K562 (cell line): ENCODE measurements at regions not wholly inside any gene's neighbourhood (a gene's known extent, or its start where the extent isn't known, plus 50 kb on each side); places are given as distances from the start of the nearest gene placed in this dataset.

Experiments
- ARNT ChIP-seq, 2 experiments: fragments of 450-650 bp; IDR thresholded peaks; 2 replicates each; pipeline ENCODE4 v1.6.1; 2016; ENCODE audit warnings: mild to moderate bottlenecking in 1 of 2
- EZH2 ChIP-seq: IDR thresholded peaks from 2 replicates; pipeline ENCODE4 v1.6.1; 2012; ENCODE audit warnings: low read depth, mild to moderate bottlenecking, inconsistent platforms, low read length, borderline replicate concordance
- FOXM1 ChIP-seq, 2 experiments: fragments of 450-650 bp in 1 of 2; sonication (generic) in 1 of 2; formaldehyde crosslinking in 1 of 2; IDR thresholded peaks; 2 replicates each; pipeline versions ENCODE4 v1.6.1 to v1.9.0; 2017 to 2022; ENCODE audit warnings: low read depth in 2 of 2, mild to moderate bottlenecking in 2 of 2, missing genetic modification reagents in 1 of 2, moderate library complexity in 1 of 2
- HDAC6 ChIP-seq: IDR thresholded peaks from 2 replicates; pipeline ENCODE4 v1.6.1; 2012; ENCODE audit warnings: low read depth, mild to moderate bottlenecking, control low read depth, inconsistent platforms, low read length, moderate library complexity
- HOXB6 ChIP-seq: fragments of 250-450 bp; sonication (Bioruptor Pico); IDR thresholded peaks from 2 replicates; pipeline ENCODE4 v1.5.1; 2022; ENCODE audit warnings: mild to moderate bottlenecking, borderline replicate concordance
- JUND ChIP-seq, 2 experiments: IDR thresholded peaks; 2 replicates in 1 of 2; 3 replicates in 1 of 2; pipeline ENCODE4 v1.6.1; 2011; ENCODE audit warnings: borderline replicate concordance in 2 of 2, low read depth in 2 of 2, low read length in 2 of 2, improper control_type of control experiment in 1 of 2, missing biosample characterization in 1 of 2, missing genetic modification characterization in 1 of 2, missing genetic modification reagents in 1 of 2
- NCOA2 ChIP-seq, 2 experiments: fragments of 450-650 bp; IDR thresholded peaks; 2 replicates each; pipeline ENCODE4 v1.6.1; 2018; ENCODE audit warnings: mild to moderate bottlenecking in 2 of 2, moderate library complexity in 1 of 2; ENCODE audit not compliant: partially characterized antibody in 2 of 2
- ZNF57 ChIP-seq: fragments of 450-650 bp; formaldehyde crosslinking; IDR thresholded peaks from 2 replicates; pipeline ENCODE4 v1.4.0; 2020; ENCODE audit warnings: mild to moderate bottlenecking, moderate library complexity
- TF ChIP-seq, protein P1 (sequence below): fragments of 450-650 bp; IDR thresholded peaks from 2 replicates; pipeline ENCODE4 v1.6.1; 2018; ENCODE audit not compliant: partially characterized antibody
- TF ChIP-seq, protein P2 (sequence below), 3 experiments: IDR thresholded peaks in 2 of 3; conservative IDR thresholded peaks in 1 of 3; 2 replicates each; pipeline ENCODE4 v1.5.1; 2011 to 2012; ENCODE audit warnings: low read length in 3 of 3, mild to moderate bottlenecking in 3 of 3, control low read depth in 2 of 3, improper control_type of control experiment in 1 of 3, inconsistent platforms in 1 of 3, low read depth in 1 of 3, mixed read lengths in 1 of 3, moderate library complexity in 1 of 3; ENCODE audit not compliant: insufficient read depth in 2 of 3
- TF ChIP-seq, protein P3 (sequence below): fragments of 450-650 bp; formaldehyde crosslinking; IDR thresholded peaks from 2 replicates; pipeline ENCODE4 v1.4.0; 2020; ENCODE audit warnings: mild to moderate bottlenecking, moderate library complexity

- TF ChIP-seq NCOA2 (IDR thresholded peaks at IDR 0.05; ENCODE audit: partially characterized antibody in 2 of 2) (no peak), JUND (IDR thresholded peaks at IDR 0.05; ENCODE audit: borderline replicate concordance, low read depth, low read length) (no peak), JUND (tag; IDR thresholded peaks at IDR 0.05; ENCODE audit: borderline replicate concordance, low read depth, low read length) (no peak), HOXB6 (no peak), EZH2 (no peak), HDAC6 (no peak), FOXM1 (IDR thresholded peaks at IDR 0.05; ENCODE audit: low read depth) (no peak), FOXM1 (CRISPR knock-in tag; IDR thresholded peaks at IDR 0.05; ENCODE audit: low read depth) (no peak), ARNT (IDR thresholded peaks at IDR 0.05) (no peak), ZNF57 (CRISPR knock-in tag) (no peak)
- TF ChIP-seq, protein P1, sequence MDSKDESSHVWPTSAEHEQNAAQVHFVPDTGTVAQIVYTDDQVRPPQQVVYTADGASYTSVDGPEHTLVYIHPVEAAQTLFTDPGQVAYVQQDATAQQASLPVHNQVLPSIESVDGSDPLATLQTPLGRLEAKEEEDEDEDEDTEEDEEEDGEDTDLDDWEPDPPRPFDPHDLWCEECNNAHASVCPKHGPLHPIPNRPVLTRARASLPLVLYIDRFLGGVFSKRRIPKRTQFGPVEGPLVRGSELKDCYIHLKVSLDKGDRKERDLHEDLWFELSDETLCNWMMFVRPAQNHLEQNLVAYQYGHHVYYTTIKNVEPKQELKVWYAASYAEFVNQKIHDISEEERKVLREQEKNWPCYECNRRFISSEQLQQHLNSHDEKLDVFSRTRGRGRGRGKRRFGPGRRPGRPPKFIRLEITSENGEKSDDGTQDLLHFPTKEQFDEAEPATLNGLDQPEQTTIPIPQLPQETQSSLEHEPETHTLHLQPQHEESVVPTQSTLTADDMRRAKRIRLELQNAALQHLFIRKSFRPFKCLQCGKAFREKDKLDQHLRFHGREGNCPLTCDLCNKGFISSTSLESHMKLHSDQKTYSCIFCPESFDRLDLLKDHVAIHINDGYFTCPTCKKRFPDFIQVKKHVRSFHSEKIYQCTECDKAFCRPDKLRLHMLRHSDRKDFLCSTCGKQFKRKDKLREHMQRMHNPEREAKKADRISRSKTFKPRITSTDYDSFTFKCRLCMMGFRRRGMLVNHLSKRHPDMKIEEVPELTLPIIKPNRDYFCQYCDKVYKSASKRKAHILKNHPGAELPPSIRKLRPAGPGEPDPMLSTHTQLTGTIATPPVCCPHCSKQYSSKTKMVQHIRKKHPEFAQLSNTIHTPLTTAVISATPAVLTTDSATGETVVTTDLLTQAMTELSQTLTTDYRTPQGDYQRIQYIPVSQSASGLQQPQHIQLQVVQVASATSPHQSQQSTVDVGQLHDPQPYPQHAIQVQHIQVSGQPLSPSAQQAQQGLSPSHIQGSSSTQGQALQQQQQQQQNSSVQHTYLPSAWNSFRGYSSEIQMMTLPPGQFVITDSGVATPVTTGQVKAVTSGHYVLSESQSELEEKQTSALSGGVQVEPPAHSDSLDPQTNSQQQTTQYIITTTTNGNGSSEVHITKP, result no peak
- TF ChIP-seq, protein P2, sequence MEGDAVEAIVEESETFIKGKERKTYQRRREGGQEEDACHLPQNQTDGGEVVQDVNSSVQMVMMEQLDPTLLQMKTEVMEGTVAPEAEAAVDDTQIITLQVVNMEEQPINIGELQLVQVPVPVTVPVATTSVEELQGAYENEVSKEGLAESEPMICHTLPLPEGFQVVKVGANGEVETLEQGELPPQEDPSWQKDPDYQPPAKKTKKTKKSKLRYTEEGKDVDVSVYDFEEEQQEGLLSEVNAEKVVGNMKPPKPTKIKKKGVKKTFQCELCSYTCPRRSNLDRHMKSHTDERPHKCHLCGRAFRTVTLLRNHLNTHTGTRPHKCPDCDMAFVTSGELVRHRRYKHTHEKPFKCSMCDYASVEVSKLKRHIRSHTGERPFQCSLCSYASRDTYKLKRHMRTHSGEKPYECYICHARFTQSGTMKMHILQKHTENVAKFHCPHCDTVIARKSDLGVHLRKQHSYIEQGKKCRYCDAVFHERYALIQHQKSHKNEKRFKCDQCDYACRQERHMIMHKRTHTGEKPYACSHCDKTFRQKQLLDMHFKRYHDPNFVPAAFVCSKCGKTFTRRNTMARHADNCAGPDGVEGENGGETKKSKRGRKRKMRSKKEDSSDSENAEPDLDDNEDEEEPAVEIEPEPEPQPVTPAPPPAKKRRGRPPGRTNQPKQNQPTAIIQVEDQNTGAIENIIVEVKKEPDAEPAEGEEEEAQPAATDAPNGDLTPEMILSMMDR (IDR thresholded peaks at IDR 0.05 in 2 of 3, conservative IDR thresholded peaks at IDR 0.05 in 1 of 3; ENCODE audit: insufficient read depth in 2 of 3, low read depth in 1 of 3, low read length in 3 of 3), result no peak
- TF ChIP-seq, protein P3, sequence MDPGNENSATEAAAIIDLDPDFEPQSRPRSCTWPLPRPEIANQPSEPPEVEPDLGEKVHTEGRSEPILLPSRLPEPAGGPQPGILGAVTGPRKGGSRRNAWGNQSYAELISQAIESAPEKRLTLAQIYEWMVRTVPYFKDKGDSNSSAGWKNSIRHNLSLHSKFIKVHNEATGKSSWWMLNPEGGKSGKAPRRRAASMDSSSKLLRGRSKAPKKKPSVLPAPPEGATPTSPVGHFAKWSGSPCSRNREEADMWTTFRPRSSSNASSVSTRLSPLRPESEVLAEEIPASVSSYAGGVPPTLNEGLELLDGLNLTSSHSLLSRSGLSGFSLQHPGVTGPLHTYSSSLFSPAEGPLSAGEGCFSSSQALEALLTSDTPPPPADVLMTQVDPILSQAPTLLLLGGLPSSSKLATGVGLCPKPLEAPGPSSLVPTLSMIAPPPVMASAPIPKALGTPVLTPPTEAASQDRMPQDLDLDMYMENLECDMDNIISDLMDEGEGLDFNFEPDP (CRISPR knock-in tag), result no peak
These were observed 221.3 kb upstream of the CTAGE1 start for GRCh38 chr18:22639026-22639463.
